ENCODE measurements at regions not wholly inside any gene's neighbourhood (a gene's known extent, or its start where the extent isn't known, plus 50 kb on each side); places are given as distances from the start of the nearest gene placed in this dataset.

- DNase-seq (ENCODE audit: low read depth), result no peak
- Histone ChIP-seq H3K4me3 (ENCODE audit: low read depth, low read length) (no peak overlapping the region), H3K27me3 (ENCODE audit: control insufficient read depth, insufficient read depth, low read length) (peaks cover 3% of the 10 kb centered on the region), H3K36me3 (ENCODE audit: control insufficient read depth, insufficient read depth, low read length) (no peaks in the 10 kb centered on the region)
- TF ChIP-seq CTCF (IDR thresholded peaks at IDR 0.05; ENCODE audit: insufficient read depth, low read length, poor library complexity, severe bottlenecking), result no peak
Observed at GRCh38 chr12:98123021-98123461, 392.3 kb upstream of the TMPO start.

GRCh38 chr12:98126637-98127335 lies 388.6 kb upstream of the TMPO start:
- Histone ChIP-seq H3K27me3 (ENCODE audit: control insufficient read depth, insufficient read depth, low read length) (peaks cover 2% of the 10 kb centered on the region), H3K36me3 (ENCODE audit: control insufficient read depth, insufficient read depth, low read length) (no peaks in the 10 kb centered on the region), H3K4me3 (ENCODE audit: low read depth, low read length) (no peak overlapping the region)
- TF ChIP-seq CTCF (IDR thresholded peaks at IDR 0.05; ENCODE audit: insufficient read depth, low read length, poor library complexity, severe bottlenecking), result no peak
- DNase-seq (ENCODE audit: low read depth), result no peak

GRCh38 chr12:98127336-98127679 lies 388.1 kb upstream of the TMPO start:
- no peak for TF ChIP-seq CTCF (IDR thresholded peaks at IDR 0.05; ENCODE audit: insufficient read depth, low read length, poor library complexity, severe bottlenecking)
- no peak for DNase-seq (ENCODE audit: low read depth)
- H3K27me3 ChIP-seq (ENCODE audit: control insufficient read depth, insufficient read depth, low read length), result no peaks in the 10 kb centered on the region
- no peak overlapping the region for H3K4me3 ChIP-seq (ENCODE audit: low read depth, low read length)
- no peaks in the 10 kb centered on the region for H3K36me3 ChIP-seq (ENCODE audit: control insufficient read depth, insufficient read depth, low read length)

- no peaks in the 10 kb centered on the region for H3K27me3 ChIP-seq (ENCODE audit: control insufficient read depth, insufficient read depth, low read length)
- no peak for DNase-seq (ENCODE audit: low read depth)
- no peak overlapping the region for H3K4me3 ChIP-seq (ENCODE audit: low read depth, low read length)
- no peaks in the 10 kb centered on the region for H3K36me3 ChIP-seq (ENCODE audit: control insufficient read depth, insufficient read depth, low read length)
- no peak for TF ChIP-seq CTCF (IDR thresholded peaks at IDR 0.05; ENCODE audit: insufficient read depth, low read length, poor library complexity, severe bottlenecking)
Observed at GRCh38 chr12:98127854-98128253, 387.5 kb upstream of the TMPO start.

- Histone ChIP-seq H3K4me3 (ENCODE audit: low read depth, low read length) (no peak overlapping the region), H3K27me3 (ENCODE audit: control insufficient read depth, insufficient read depth, low read length) (no peaks in the 10 kb centered on the region), H3K36me3 (ENCODE audit: control insufficient read depth, insufficient read depth, low read length) (no peaks in the 10 kb centered on the region)
- TF ChIP-seq CTCF (IDR thresholded peaks at IDR 0.05; ENCODE audit: insufficient read depth, low read length, poor library complexity, severe bottlenecking), result no peak
- no peak for DNase-seq (ENCODE audit: low read depth)
Observed at GRCh38 chr12:98136544-98136943, 378.8 kb upstream of the TMPO start.

- H3K27me3 ChIP-seq (ENCODE audit: control insufficient read depth, insufficient read depth, low read length), result no peaks in the 10 kb centered on the region
- no peaks in the 10 kb centered on the region for H3K36me3 ChIP-seq (ENCODE audit: control insufficient read depth, insufficient read depth, low read length)
- H3K4me3 ChIP-seq (ENCODE audit: low read depth, low read length), result no peak overlapping the region
- no peak for TF ChIP-seq CTCF (IDR thresholded peaks at IDR 0.05; ENCODE audit: insufficient read depth, low read length, poor library complexity, severe bottlenecking)
- DNase-seq (ENCODE audit: low read depth), result no peak
Observed at GRCh38 chr12:98137278-98137677, 378.1 kb upstream of the TMPO start.

Data from kidney epithelial cell (primary cell).